Medulla oblongata (tissue), 1 donor: ENCODE measurements at regions not wholly inside any gene's neighbourhood (a gene's known extent, or its start where the extent isn't known, plus 50 kb on each side); places are given as distances from the start of the nearest gene placed in this dataset.

Experiments
- DNase-seq: peaks from one replicate; pipeline ENCODE4 v3.0.0-alpha.2; 2015; ENCODE audit errors: extremely low spot score

- DNase-seq, result no peak
These were observed 112.4 kb downstream of the SH3TC2 start for GRCh38 chr5:148950471-148950863.

- DNase-seq, result no peak
These were observed 112.0 kb downstream of the SH3TC2 start for GRCh38 chr5:148950892-148951291.

- DNase-seq, result no peak
These were observed 111.2 kb downstream of the SH3TC2 start for GRCh38 chr5:148951612-148952011.

GRCh38 chr5:148952097-148952867 lies 110.6 kb downstream of the SH3TC2 start:
- DNase-seq, result no peak

GRCh38 chr5:148953711-148954110 lies 109.2 kb downstream of the SH3TC2 start:
- DNase-seq, result no peak
